SKM-1 (cell line): ENCODE measurements at regions not wholly inside any gene's neighbourhood (a gene's known extent, or its start where the extent isn't known, plus 50 kb on each side); places are given as distances from the start of the nearest gene placed in this dataset.

Experiments
- DNase-seq: peaks from one replicate; lab custom pipeline; 2025; ENCODE audit not compliant: unreplicated experiment; lab: John Stamatoyannopoulos, UW

DNA sequence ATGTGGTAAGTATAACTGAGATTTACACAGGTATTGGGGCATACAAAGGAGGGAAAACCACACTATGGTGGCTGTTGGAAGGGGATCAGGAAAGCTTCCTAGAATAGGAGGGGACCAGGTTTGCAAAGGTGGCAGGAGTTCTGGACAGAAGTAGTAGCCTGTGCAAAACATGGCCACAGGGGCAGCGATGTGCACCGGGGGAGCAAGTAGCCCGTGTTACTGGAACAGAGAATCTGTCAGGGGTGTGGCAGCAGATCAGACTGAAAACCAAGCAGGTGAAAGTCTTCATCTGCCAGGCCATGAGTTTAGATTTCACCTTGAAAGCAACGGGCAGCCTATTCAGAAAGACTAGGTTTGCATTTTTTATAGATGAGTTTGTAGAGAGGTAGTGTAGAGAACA, 182.3 kb upstream of the LPP start:
- DNase-seq, result no peak

DNA sequence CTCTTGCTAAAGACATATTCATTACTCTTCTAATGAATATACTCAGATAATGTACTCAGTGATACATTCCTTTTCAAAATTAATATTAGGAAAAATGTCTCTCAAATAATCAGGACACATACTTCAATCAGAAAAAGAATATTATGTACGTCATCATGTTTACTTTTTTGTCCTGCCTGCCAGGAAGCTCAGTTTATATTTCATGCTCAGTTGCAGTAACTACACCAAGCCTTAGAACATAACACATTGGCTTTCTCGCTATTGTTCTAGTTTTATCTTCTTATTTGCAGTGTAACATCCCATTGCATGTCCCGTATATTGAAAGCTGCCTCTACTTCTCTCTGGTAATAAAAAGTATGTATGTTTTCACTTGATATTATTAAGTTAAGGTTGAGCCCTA, 181.5 kb upstream of the LPP start:
- DNase-seq, result no peak

DNA sequence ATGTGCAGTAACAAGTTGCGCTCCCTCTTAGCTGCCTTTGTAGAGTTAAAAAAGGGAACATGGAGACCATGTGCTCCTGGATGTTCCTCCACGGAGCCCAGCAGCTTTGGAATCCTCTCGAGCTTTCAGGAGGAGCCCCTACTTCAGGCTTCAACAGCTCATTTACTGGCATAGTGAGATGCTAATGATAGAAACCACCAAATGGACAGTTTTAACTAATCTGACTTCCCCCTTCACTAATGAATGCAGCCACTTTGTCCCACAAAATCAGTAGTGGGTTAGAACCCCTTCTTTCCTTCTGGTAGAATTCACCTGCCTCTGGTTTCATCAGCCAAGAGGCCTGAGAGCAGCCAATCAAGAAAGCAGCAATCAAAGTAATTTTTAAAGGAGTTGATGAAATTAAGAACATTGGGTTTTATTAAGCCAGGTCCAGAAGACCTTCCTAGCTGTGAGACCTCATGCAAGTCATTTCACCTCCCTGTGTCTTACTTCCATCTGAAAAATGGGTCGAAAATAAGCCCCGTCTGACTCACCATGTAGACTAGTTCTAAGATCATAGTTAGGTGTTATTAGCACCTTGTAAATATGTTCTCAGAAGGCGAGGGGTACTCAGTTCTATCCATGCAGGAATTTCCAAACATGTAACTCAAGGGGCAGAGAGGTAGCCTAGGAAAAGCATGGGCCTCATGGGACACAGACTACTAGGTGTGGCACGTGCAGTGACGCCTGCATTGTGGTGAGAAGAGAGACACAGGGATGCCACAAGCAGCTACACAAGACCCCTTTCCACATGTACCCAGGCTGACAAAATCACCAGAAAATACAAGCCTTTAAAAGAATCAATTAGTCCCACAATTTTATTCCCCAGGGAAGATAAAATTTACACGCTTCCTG, 179.7 kb upstream of the LPP start:
- DNase-seq, result no peak

GRCh38 chr3:187974871-187975271, 179.1 kb upstream of the LPP start:
- no peak for DNase-seq

GRCh38 chr3:187975561-187976364, 178.2 kb upstream of the LPP start:
- DNase-seq, result no peak

GRCh38 chr3:187976365-187976900, 177.5 kb upstream of the LPP start:
- no peak for DNase-seq

GRCh38 chr3:187977659-187978058, 176.3 kb upstream of the LPP start:
- no peak for DNase-seq

GRCh38 chr3:187978433-187979011, 175.4 kb upstream of the LPP start:
- no peak for DNase-seq

DNA sequence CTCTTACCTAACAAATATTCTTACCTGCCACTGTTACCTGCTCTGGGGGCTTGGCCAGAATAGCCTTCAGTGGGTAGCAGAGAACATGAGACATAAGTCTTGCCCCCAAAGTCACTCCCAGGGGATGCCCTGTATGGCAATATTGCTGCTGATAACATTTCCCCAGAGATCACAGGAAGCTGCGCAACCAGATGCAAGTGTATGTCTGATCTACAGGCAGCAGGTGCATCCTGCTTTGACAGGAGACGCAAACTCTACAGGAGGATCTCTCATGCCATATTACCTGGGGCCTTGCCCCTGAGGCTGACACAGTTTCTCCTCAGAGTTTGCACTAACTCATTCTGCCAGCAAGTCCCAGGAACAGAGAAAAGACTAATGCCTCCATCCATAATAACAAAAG, 174.4 kb upstream of the LPP start:
- DNase-seq, result no peak

DNA sequence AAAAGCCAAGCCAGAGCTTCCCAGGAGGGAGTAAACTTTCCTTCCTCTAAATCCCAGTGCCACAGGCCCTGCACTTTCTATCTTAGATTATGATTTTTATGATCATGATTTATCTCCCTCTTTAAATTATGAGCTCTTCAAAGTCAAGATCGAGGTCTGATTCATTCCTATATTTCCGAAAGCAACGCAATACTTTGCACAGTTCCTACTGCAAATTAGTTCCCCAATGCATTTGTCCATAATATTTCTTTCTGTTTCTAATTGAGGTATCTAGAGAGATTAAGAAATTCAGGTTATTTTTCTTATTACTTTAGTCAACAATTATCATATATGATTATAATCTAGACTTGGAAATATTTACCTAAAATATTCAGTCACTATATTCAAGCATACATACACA, 173.1 kb upstream of the LPP start:
- no peak for DNase-seq

DNA sequence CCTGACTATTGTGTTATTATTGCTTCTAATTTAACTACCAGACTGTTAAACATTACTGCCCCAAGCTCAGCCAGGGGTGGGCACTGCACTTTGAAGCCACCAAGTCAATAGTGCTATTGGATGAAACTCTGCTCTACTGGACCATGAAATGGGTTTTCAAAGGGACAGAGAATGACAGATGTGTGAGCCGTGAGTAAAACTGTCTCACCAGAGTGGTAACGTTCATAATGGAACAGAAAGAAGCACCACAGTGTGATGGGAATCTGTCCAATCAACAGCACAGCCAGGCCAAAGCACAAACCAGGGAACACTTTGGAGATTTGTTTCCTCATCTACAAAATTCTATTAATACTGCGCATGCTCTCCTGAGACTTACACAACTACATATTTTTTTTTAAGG, 171.8 kb upstream of the LPP start:
- no peak for DNase-seq

DNA sequence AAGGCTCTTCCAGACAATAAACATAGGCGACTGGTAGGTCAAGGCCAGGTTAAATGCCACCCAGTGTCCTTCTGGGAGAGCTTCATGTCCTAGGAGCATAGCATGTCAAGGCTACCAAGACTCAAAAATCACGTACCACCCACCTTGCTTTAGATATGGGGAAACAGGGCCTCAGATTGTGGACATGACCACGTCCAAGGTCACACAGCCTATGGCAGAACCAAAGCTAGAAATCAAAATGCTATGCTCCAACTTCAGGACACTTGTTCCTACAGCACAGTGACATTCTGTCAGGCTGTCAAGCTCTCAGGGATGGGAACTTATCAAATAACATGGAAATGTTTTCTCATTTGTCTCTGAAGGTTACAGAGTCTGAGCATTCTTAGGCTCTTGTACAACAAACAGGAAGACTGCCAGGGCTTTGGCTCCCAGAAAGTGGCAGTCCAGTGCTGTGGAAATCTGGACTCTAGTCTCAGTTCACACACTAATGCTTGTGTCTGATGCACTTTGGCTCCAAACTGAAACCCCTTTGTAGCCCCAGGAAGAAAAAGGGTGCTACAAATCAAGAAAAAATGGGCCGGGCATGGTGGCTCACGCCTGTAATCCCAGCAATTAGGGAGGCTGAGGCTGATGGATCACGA, 170.4 kb upstream of the LPP start:
- DNase-seq, result no peak

DNA sequence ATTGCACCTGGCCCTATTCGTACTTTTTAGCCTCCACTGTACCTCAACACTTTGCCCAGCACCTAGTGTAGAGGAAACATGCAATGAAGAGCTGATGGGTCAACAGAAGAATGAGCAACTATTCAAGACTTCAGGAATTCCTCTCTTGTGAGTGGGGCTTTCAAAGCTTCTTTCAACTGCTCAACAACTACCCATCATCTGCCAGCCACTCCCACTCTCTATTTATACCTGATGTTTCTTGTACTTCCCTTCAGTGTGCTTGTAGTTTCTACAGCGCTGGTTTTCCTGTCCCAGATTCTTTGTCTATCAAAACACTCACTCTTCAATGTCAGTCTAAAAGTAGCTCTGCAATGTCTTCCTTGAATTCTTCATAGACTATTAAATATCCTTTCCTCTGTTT, 168.3 kb upstream of the LPP start:
- DNase-seq, result no peak

- DNase-seq, result peak; percentile 26
Measured at GRCh38 chr3:187986514-187986934, 167.4 kb upstream of the LPP start.

DNA sequence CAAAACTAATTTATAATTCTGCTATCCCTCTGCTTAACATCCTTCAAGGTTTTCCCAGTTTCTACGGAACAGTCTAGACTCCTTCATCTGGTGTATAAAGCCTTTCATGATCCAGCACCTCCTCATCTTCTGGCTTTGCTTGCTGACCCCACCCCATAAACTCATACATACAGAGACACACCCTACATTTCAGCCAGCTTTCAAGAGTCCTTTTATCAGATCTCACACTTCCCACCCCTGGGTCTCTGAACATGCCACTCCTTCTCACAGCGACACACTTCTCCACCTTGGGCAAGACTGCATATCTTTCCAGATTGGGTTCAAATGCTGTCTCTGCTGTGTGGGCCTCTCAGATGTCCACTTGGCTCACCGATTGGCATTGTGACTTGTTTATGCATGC, 166.8 kb upstream of the LPP start:
- no peak for DNase-seq

GRCh38 chr3:187987924-187988323, 166.0 kb upstream of the LPP start:
- no peak for DNase-seq

- no peak for DNase-seq
Measured at GRCh38 chr3:187989575-187990153, 164.3 kb upstream of the LPP start.

DNA sequence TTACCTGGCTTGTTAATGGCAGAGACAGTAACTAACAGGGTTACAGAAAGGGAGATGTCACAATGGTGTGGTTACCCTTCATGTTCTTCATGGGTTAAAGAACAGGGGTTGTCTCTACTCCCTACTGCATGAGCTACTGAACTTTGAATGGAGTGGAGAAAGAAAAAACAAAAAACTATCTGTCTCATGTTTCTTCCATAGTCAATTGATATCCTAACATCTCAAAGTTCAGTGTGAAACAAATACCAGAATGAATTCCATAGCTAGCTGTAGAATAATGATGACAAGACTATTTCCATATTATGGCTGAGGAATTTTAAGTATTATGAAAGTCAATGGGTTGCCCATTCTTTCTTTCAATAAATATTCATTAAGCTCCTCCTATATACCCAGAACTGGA, 161.3 kb upstream of the LPP start:
- DNase-seq, result no peak

- DNase-seq, result no peak
Measured at GRCh38 chr3:187994221-187995042, 159.5 kb upstream of the LPP start.

- DNase-seq, result no peak
Measured at GRCh38 chr3:187995043-187995400, 158.9 kb upstream of the LPP start.
